ENCODE measurements at regions not wholly inside any gene's neighbourhood (a gene's known extent, or its start where the extent isn't known, plus 50 kb on each side); places are given as distances from the start of the nearest gene placed in this dataset.

DNA sequence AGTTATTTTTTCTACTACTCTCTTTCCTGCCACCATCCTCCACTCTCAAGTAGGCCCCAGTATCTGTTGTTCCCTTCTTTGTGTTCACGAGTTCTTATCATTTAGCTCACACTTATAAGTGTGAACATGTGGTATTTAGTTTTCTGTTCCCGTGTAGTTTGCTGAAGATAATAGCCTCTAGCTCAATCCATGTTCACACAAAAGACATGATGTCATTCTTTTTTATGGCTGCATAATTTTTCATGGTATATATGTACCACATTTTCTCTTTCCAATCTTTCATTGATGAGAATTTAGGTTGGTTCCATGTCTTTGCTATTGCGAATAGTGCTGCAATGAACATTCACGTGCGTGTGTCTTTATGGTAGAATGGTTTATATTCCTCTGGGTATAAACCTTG is 237.9 kb upstream of the FERMT1 start:
- Mint-ChIP-seq H3K27me3 (ENCODE audit: low read depth) (peaks cover 34% of the 10 kb centered on the region), H3K36me3 (no peaks in the 10 kb centered on the region), H3K9me3 (peaks cover 7% of the 10 kb centered on the region), H3K4me1 (no peaks in the 10 kb centered on the region), H3K27ac (no peak overlapping the region), H3K4me3 (no peak overlapping the region)
- DNase-seq (ENCODE audit: low spot score in 2 of 2, unreplicated experiment in 2 of 2), result no peak
- TF ChIP-seq, protein P1, sequence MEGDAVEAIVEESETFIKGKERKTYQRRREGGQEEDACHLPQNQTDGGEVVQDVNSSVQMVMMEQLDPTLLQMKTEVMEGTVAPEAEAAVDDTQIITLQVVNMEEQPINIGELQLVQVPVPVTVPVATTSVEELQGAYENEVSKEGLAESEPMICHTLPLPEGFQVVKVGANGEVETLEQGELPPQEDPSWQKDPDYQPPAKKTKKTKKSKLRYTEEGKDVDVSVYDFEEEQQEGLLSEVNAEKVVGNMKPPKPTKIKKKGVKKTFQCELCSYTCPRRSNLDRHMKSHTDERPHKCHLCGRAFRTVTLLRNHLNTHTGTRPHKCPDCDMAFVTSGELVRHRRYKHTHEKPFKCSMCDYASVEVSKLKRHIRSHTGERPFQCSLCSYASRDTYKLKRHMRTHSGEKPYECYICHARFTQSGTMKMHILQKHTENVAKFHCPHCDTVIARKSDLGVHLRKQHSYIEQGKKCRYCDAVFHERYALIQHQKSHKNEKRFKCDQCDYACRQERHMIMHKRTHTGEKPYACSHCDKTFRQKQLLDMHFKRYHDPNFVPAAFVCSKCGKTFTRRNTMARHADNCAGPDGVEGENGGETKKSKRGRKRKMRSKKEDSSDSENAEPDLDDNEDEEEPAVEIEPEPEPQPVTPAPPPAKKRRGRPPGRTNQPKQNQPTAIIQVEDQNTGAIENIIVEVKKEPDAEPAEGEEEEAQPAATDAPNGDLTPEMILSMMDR (IDR thresholded peaks at IDR 0.05; ENCODE audit: unreplicated experiment), result no peak

DNA sequence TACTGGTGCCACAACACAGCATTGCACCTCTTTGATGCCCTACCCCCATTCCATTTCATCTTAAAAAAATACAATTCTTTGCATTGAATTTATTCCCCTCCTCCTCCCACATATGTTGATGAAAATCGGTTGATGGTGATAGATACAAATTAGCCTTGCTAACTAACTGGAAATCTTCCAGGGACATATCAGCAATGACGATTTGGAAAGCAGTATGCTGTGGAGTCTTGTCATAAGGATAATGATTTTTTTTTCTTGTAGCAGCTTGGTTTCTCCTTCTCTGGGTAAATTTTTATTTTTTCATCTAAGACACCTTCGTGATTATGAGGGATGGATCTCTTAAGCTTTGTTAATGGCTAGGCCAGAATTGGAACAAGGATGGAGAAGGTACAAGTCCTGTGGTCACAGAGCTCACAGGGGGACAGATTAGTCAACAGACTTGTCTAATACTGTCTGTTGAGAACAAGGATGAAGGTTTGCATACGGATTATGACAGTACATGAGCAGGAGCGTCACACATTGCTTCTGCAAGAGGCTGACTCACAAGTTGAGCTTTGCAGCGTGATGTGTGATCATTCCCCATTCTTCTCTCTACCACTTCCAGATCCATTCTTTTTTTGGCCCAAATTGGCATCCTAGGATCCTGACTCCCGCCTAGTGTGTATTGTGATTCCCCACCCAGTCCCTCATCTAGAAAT is 233.1 kb upstream of the FERMT1 start:
- DNase-seq (ENCODE audit: low spot score in 2 of 2, unreplicated experiment in 2 of 2), result no peak
- Mint-ChIP-seq H3K4me3 (no peak overlapping the region), H3K36me3 (no peaks in the 10 kb centered on the region), H3K4me1 (no peaks in the 10 kb centered on the region), H3K27me3 (ENCODE audit: low read depth) (peaks cover 74% of the 10 kb centered on the region), H3K9me3 (peaks cover 3% of the 10 kb centered on the region), H3K27ac (no peak overlapping the region)
- TF ChIP-seq, protein P1 (IDR thresholded peaks at IDR 0.05; ENCODE audit: unreplicated experiment), result no peak

DNA sequence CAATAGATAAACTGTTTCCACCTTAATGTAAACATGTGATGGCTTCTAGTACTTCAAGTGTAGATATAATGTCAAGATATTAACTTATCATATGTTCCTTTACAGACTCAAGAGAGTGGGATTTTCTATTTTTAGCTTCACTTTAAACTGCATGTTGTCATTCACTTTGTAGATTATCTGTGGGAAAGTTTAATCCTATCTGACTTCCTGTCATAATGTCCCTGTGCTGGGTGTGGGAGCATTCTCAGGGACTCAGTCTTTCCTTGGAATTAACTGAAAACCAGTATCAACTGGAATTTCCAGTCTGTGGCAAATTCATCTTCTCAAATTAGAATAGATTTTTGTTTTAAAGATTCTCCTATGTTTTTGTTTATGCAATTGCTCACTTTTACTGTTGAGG is 226.1 kb upstream of the FERMT1 start:
- TF ChIP-seq, protein P1 (IDR thresholded peaks at IDR 0.05; ENCODE audit: unreplicated experiment), result no peak
- H3K27me3 Mint-ChIP-seq (ENCODE audit: low read depth), result peaks cover 58% of the 10 kb centered on the region
- no peak overlapping the region for H3K4me3 Mint-ChIP-seq
- peaks cover 22% of the 10 kb centered on the region for H3K4me1 Mint-ChIP-seq
- no peaks in the 10 kb centered on the region for H3K36me3 Mint-ChIP-seq
- H3K27ac Mint-ChIP-seq, result no peak overlapping the region
- DNase-seq (ENCODE audit: low spot score in 2 of 2, unreplicated experiment in 2 of 2), result no peak
- no peaks in the 10 kb centered on the region for H3K9me3 Mint-ChIP-seq

DNA sequence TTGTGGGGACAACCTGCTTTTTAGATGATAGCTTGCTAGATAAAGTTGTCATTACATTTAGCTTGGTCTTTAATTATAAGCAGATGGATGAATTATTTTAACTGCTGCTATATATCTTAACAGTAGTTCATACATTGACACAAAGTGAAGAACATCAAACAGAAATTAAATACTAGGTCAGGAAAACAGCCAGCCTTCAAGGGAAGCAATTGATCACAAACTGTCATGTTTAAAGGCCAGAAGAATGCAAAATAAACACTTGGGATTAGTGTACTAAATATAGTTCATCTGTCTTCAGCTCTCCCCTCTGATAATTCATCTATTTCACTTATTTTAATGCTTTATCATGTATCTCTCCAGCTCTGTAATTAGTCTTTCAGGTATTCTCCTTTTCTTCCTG is 225.1 kb upstream of the FERMT1 start:
- TF ChIP-seq, protein P1 (IDR thresholded peaks at IDR 0.05; ENCODE audit: unreplicated experiment), result no peak
- DNase-seq (ENCODE audit: low spot score in 2 of 2, unreplicated experiment in 2 of 2), result no peak
- no peaks in the 10 kb centered on the region for H3K9me3 Mint-ChIP-seq
- H3K36me3 Mint-ChIP-seq, result no peaks in the 10 kb centered on the region
- H3K27ac Mint-ChIP-seq, result no peak overlapping the region
- peaks cover 58% of the 10 kb centered on the region for H3K27me3 Mint-ChIP-seq (ENCODE audit: low read depth)
- peaks cover 22% of the 10 kb centered on the region for H3K4me1 Mint-ChIP-seq
- no peak overlapping the region for H3K4me3 Mint-ChIP-seq

- Mint-ChIP-seq H3K9me3 (no peaks in the 10 kb centered on the region), H3K27me3 (ENCODE audit: low read depth) (peaks cover 58% of the 10 kb centered on the region), H3K4me1 (no peaks in the 10 kb centered on the region), H3K4me3 (no peak overlapping the region), H3K36me3 (no peaks in the 10 kb centered on the region), H3K27ac (no peak overlapping the region)
- no peak for DNase-seq (ENCODE audit: low spot score in 2 of 2, unreplicated experiment in 2 of 2)
- TF ChIP-seq, protein P1 (IDR thresholded peaks at IDR 0.05; ENCODE audit: unreplicated experiment), result no peak
These were observed 218.7 kb upstream of the FERMT1 start for GRCh38 chr20:6341491-6341890.
